Osteocyte (in vitro differentiated cells): ENCODE measurements at regions not wholly inside any gene's neighbourhood (a gene's known extent, or its start where the extent isn't known, plus 50 kb on each side); places are given as distances from the start of the nearest gene placed in this dataset.

Source experiments
- DNase-seq: peaks from one replicate; pipeline ENCODE4 v3.0.0; 2021; ENCODE audit warnings: mixed read lengths; ENCODE audit not compliant: unreplicated experiment; ENCODE audit errors: extremely low spot score
- H3K27ac Mint-ChIP-seq: one replicate; pipeline ENCODE4 v1.8.0; 2021; ENCODE audit warnings: mild to moderate bottlenecking, mixed read lengths; ENCODE audit not compliant: unreplicated experiment
- H3K27me3 Mint-ChIP-seq: one replicate; pipeline ENCODE4 v1.8.0; 2021; ENCODE audit warnings: mixed read lengths; ENCODE audit not compliant: unreplicated experiment
- H3K36me3 Mint-ChIP-seq: one replicate; pipeline ENCODE4 v1.8.0; 2021; ENCODE audit warnings: mixed read lengths; ENCODE audit not compliant: unreplicated experiment
- H3K4me1 Mint-ChIP-seq: one replicate; pipeline ENCODE4 v1.8.0; 2021; ENCODE audit warnings: mixed read lengths; ENCODE audit not compliant: unreplicated experiment
- H3K4me3 Mint-ChIP-seq: one replicate; pipeline ENCODE4 v1.8.0; 2021; ENCODE audit warnings: mild to moderate bottlenecking, moderate library complexity, mixed read lengths; ENCODE audit not compliant: unreplicated experiment
- H3K9me3 Mint-ChIP-seq: one replicate; pipeline ENCODE4 v1.8.0; 2021; ENCODE audit warnings: mixed read lengths; ENCODE audit not compliant: unreplicated experiment
- CTCF ChIP-seq: fragments of 200-600 bp; sonication (generic); IDR thresholded peaks from 2 replicates; pipeline ENCODE4 v1.5.0; 2021; ENCODE audit warnings: antibody characterized with exemption, mild to moderate bottlenecking, moderate library complexity

DNA sequence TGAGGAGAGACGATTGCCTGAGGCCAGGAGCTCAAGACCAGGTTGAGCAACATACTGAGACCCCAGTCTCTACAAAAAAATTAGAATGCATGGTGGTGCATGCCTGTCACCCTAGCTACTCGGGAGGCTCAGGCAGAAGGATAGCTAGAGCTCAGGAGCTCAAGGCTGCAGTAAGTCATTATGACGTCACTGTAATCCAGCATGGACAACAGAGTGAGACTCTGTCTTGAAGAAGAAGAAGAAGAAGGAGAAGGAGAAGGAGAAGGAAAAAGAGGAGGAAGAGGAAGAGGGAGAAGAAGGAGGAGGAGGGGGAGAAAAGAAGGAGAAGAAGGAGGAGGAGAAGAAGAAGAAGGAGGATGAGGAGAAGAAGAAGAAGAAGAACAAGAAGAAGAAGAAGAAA is 519.1 kb downstream of the CDH9 start:
- Mint-ChIP-seq H3K36me3 (no peaks in the 10 kb centered on the region), H3K4me1 (no peaks in the 10 kb centered on the region), H3K27me3 (no peaks in the 10 kb centered on the region), H3K9me3 (peaks cover 4% of the 10 kb centered on the region), H3K4me3 (no peak overlapping the region), H3K27ac (no peak overlapping the region)
- no peak for TF ChIP-seq CTCF
- DNase-seq = no peak

DNA sequence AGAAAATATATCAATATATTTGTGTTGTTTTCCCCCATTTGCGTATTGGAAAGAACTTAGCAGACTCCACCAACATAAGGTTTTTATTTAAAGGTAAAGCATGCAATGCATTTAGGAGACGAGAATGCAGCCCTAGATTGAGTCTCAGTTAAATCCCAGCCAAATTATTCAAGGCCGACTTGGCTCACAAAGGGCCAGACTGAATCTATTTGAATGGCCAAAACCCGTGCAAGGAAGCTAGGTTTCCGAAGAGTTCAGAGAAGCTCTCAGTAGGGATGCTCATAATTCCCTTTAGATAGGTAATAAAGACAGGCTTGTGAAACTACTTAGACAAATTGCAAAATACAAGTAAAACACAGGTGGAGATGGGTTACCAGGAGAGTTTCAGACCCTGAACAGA is 520.3 kb downstream of the CDH9 start:
- no peaks in the 10 kb centered on the region for H3K36me3 Mint-ChIP-seq
- H3K9me3 Mint-ChIP-seq = no peaks in the 10 kb centered on the region
- no peaks in the 10 kb centered on the region for H3K27me3 Mint-ChIP-seq
- no peak for DNase-seq
- H3K4me3 Mint-ChIP-seq = no peak overlapping the region
- H3K27ac Mint-ChIP-seq = no peak overlapping the region
- no peaks in the 10 kb centered on the region for H3K4me1 Mint-ChIP-seq
- TF ChIP-seq CTCF = no peak

DNA sequence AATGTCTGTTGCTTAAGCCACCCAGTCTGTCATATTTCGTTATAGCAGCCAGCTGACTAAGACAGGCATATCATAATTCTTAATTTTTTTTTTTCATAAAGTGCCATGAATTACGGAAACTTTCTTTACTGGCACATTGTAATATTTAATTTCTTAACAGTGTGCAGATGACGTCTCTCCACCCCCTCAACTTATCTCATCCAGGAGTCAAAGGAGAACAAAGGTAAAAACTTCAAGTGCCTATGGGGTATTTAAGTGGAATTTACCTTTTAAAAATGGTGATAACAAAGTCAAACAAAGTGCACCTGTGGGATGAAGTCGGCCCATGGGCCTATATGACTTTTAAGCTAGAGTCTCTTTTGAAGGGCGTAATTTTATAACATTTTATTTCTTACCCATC is 539.4 kb downstream of the CDH9 start:
- no peak for DNase-seq
- Mint-ChIP-seq H3K4me3 (no peak overlapping the region), H3K9me3 (peaks cover 11% of the 10 kb centered on the region), H3K27me3 (no peaks in the 10 kb centered on the region), H3K27ac (no peak overlapping the region), H3K4me1 (no peaks in the 10 kb centered on the region), H3K36me3 (no peaks in the 10 kb centered on the region)
- TF ChIP-seq CTCF = no peak

- peaks cover 28% of the 10 kb centered on the region for H3K9me3 Mint-ChIP-seq
- H3K27ac Mint-ChIP-seq = no peak overlapping the region
- no peak overlapping the region for H3K4me3 Mint-ChIP-seq
- no peak for DNase-seq
- H3K4me1 Mint-ChIP-seq = no peaks in the 10 kb centered on the region
- no peaks in the 10 kb centered on the region for H3K27me3 Mint-ChIP-seq
- no peaks in the 10 kb centered on the region for H3K36me3 Mint-ChIP-seq
- TF ChIP-seq CTCF = no peak
Observed at GRCh38 chr5:26495437-26495836, 542.9 kb downstream of the CDH9 start.

- H3K27ac Mint-ChIP-seq = no peak overlapping the region
- no peaks in the 10 kb centered on the region for H3K4me1 Mint-ChIP-seq
- H3K27me3 Mint-ChIP-seq = no peaks in the 10 kb centered on the region
- DNase-seq = no peak
- H3K9me3 Mint-ChIP-seq = peaks cover 31% of the 10 kb centered on the region
- H3K36me3 Mint-ChIP-seq = no peaks in the 10 kb centered on the region
- TF ChIP-seq CTCF = no peak
- no peak overlapping the region for H3K4me3 Mint-ChIP-seq
Observed at GRCh38 chr5:26492906-26493459, 545.4 kb downstream of the CDH9 start.
